ENCODE measurements at regions not wholly inside any gene's neighbourhood (a gene's known extent, or its start where the extent isn't known, plus 50 kb on each side); places are given as distances from the start of the nearest gene placed in this dataset.
"Not testable (repeated sequence)": the region's sequence is repeated elsewhere in the genome, so short reads cannot be mapped to it uniquely, and the experiment has no call there.

DNA sequence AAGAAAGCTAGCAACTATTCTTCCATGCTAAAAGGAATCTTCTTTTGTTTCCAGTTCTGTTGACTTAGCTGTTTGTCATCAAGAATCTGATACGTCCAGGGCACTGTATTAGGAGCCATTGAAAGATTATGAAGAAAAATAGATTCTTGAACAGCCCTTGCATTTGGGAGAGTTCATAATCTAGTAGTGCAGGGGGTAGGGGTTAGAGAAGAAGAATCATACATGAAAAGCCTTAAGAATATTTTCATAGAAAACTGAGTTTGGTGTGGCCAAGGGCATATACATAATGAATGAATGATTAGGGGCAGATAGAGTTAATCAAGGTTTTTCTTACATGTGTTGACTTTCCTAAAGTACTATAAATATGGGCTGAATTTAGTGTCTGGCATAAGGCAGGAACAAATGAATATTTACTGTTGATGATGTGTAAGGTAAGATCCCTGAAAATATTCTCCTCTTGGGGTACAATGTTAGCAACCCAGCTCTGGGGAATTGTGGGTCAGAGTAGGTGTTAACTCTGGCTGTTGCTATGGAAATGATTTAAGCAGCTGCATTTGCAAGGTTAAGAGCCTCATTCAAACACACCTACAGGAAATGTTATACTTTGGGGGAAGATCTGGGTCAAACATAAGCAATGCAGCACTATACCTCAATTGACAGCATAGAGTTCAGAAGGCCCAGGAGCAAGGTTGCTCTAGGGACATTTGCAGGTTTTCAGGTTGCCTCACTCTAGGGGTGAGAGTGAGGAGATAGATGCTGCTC, 667.3 kb upstream of the CITED2 start:
- in situ Hi-C loops (cut with MboI; ENCODE audit: low sequenced_read_pairs), result no loop called here

GRCh38 chr6:140041056-140041455, 666.6 kb upstream of the CITED2 start:
- in situ Hi-C loops (cut with MboI; ENCODE audit: low sequenced_read_pairs), result no loop called here

GRCh38 chr6:140040396-140040795, 665.9 kb upstream of the CITED2 start:
- in situ Hi-C loops (cut with MboI; ENCODE audit: low sequenced_read_pairs), result no loop called here

DNA sequence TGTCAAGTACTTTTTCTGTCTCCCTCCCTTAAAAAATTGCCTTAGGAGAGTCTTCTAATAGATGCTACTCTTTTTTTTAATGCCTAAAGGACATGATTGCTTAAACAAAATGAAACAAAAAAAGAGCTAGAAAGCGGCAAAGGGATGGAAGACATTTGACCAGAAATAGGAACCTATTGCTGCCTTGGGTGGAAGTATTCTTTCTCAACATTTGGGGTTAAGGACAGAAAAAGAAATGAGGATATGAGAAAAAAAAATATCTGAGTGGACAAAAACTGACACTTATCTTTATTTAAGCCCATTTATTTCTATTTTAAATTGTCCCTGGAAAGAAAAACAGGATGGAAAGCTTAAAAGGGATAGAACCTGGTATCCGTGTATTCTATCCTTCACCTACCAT, 664.9 kb upstream of the CITED2 start:
- in situ Hi-C loops (cut with MboI; ENCODE audit: low sequenced_read_pairs), result no loop called here

DNA sequence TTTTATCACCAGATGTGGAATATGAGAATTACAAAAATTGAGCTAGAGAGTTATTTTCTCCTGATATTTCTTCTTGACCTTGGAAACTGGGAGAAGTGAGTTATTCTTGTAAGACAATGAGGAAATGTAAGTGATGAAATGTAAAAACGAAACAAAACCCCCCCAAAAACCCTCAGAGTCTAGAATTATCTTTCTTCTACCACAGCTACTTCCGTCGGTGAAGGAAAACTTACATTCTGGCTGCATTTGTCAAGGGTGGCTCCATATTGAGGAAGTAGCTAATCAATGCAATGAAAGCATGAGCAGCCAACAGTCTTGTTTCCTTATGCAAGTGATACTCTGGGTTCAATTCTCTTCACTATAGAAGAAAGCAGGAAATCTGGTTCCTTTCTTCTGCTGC, 661.7 kb upstream of the CITED2 start:
- in situ Hi-C loops (cut with MboI; ENCODE audit: low sequenced_read_pairs), result no loop called here

DNA sequence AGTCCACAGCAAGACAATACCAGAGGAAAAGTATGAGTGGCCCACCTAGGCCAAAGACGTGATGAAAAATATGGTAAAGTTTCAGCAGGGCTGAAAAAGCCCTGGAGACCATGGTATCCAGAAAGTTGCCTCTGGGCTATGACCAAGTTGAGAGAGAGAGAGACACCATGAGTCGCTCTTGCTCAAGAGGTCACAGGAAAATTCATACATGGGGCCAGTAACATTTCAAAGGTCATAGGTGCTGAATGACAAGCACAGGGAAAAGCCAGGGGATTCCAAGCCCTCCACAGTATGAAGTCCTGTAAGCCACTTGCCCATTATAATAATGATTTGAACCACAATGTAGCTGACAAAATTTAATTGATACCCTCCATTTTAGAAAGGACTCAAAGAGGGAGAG, 657.7 kb upstream of the CITED2 start:
- in situ Hi-C loops (cut with MboI; ENCODE audit: low sequenced_read_pairs), result no loop called here

DNA sequence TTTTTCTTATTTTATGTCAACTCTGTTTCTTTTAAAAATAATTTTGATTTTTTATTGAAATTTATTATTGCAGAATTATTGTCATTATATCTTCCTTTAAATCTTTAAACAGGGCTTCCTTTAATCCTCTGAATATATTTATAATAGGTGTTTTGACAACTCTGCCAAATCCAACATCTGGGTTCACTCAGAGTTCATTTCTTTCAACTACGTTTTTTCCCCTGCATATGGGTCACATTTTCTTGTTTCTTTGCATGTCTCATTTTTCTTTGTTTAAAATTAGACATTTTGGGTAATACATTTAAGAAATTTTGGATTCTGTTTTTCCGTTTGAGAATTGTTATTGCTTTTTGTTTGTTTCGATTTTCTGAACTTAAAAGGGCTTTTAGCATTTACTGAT, 655.1 kb upstream of the CITED2 start:
- in situ Hi-C loops (cut with MboI; ENCODE audit: low sequenced_read_pairs), result no loop called here

- in situ Hi-C loops (cut with MboI; ENCODE audit: low sequenced_read_pairs), result no loop called here
Observed at GRCh38 chr6:140027219-140027618, 652.8 kb upstream of the CITED2 start.

DNA sequence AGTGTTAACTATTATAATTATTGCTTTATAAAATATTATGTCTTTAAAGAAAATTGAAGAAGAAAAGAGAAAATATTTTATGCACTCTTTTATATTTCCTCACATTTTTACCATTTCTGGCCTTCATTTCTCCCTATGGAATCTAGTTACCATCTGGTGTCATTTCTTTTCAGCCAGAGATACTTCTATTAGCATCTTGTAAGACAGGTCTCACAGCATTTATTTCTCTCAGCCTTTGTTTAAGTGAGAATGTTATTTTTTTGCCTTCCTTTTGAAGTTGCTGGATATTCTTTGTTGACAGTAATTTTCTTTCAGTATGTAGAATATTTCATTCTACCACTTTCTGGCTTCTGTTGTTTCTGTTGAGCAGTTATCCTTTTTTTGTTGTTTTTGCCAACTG, 652.1 kb upstream of the CITED2 start:
- in situ Hi-C loops (cut with MboI; ENCODE audit: low sequenced_read_pairs), result no loop called here

DNA sequence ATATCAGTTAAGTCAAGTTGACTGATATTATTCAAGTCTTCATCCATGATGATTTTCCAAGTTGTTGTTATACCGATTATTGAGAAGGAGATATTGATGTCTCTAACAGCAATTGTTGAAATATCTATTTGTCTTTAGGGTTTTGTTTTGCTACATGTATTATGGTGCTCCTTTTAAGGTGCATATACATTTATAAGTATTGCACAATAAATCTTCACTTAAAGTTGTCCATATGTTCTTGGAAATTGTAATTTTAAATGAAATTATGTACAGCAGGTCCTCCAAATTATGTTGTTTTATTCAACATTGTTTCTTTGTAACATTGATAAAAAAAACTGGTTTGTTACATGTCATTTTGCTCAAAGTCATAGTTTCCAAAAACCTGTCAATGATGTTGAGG, 650.7 kb upstream of the CITED2 start:
- in situ Hi-C loops (cut with MboI; ENCODE audit: low sequenced_read_pairs), result no loop called here

DNA sequence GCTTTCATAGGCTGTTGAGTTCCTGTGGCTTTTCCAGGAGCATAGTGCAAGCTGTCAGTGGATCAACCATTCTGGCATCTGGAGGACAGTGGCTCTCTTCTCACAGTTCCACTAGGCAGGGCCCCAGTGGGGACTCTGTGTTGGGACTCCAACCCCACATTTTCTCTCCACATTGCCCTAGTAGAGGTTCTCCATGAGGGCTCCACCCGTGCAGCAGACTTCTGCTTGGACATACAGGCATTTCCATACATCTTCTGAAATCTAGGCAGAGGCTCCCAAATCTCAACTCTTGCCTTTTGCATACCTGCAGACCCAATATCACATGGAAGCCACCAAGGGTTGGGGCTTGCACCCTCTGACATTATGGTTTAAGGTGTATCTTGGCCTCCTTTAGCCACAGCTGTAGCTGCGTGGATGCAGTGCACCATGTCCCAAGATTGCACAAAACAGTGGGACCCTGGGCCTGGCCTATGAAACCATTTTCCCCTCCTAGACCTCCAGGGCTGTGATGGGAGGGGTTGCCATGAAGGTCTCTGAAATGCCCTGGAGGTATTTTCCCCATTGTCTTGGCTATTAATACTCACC, 645.9 kb upstream of the CITED2 start:
- in situ Hi-C loops (cut with MboI; ENCODE audit: low sequenced_read_pairs), result no loop called here

DNA sequence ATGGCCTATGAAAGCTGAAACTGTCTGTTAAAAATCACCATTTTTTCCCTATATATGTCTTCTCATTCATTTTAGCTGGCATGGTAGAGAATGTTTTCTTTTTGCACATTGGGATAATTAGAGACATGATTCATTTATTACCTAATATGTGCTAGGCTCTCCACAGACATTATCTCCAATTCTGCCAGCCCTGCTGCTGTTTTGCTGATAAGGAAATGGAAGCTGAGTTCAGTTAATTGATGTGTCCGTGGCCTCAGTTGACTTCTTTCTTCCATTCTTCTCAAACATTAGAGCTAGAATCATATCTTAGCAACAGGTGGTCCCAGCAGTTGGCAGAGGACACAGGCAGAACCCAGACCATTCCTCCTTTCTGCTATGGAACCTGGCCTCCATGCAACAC, 644.1 kb upstream of the CITED2 start:
- in situ Hi-C loops (cut with MboI; ENCODE audit: low sequenced_read_pairs), result no loop called here

DNA sequence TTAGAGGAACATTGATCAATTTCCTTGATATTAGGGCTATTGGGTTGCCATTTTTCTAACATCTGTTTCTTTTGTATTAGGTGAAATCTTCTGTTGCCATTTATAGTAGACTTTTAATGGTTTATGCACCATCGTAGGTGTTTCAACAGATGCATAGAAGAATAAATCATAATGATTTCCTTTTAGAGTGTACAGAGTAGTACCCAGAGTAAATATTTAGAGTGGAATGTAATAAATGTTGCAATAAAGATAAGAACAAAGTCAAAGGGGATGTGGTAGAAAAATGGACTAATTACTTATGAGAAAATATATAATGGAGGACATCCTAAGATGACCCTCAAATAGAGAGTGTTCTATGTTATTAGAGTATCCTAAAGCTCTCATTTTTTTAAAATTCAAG, 643.0 kb upstream of the CITED2 start:
- in situ Hi-C loops (cut with MboI; ENCODE audit: low sequenced_read_pairs), result no loop called here

DNA sequence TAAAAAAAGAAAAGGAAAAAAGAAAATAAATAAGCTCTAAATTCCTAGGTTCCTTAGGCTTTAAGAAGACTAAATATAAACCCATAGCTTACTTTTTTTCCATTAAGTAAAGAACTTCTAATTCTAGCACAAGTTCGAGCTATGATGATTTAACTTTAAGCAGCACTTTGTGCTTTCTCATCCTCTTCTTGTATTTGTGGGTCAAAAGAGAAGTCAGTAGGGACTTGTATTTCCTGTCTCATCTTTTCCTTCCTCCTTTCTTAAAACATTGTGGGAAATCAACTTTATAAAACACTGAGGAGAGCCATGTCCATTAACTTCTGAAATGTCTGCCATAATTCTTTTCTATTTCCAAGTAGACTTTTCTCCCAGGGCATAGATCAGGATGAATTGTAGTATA, 637.7 kb upstream of the CITED2 start:
- in situ Hi-C loops (cut with MboI; ENCODE audit: low sequenced_read_pairs), result no loop called here

GRCh38 chr6:140011537-140011936, 637.1 kb upstream of the CITED2 start:
- in situ Hi-C loops (cut with MboI; ENCODE audit: low sequenced_read_pairs), result no loop called here

- in situ Hi-C loops (cut with MboI; ENCODE audit: low sequenced_read_pairs), result no loop called here
Observed at GRCh38 chr6:140009286-140009685, 634.8 kb upstream of the CITED2 start.

GRCh38 chr6:140007525-140007924, 633.1 kb upstream of the CITED2 start:
- in situ Hi-C loops (cut with MboI; ENCODE audit: low sequenced_read_pairs), result no loop called here

- in situ Hi-C loops (cut with MboI; ENCODE audit: low sequenced_read_pairs), result no loop called here
Observed at GRCh38 chr6:140003217-140003616, 628.8 kb upstream of the CITED2 start.

GRCh38 chr6:140002396-140003022, 628.1 kb upstream of the CITED2 start:
- in situ Hi-C loops (cut with MboI; ENCODE audit: low sequenced_read_pairs), result no loop called here

- in situ Hi-C loops (cut with MboI; ENCODE audit: low sequenced_read_pairs), result no loop called here
Observed at GRCh38 chr6:140001821-140002341, 627.4 kb upstream of the CITED2 start.

- in situ Hi-C loops (cut with MboI; ENCODE audit: low sequenced_read_pairs), result no loop called here
Observed at GRCh38 chr6:140001005-140001404, 626.6 kb upstream of the CITED2 start.

DNA sequence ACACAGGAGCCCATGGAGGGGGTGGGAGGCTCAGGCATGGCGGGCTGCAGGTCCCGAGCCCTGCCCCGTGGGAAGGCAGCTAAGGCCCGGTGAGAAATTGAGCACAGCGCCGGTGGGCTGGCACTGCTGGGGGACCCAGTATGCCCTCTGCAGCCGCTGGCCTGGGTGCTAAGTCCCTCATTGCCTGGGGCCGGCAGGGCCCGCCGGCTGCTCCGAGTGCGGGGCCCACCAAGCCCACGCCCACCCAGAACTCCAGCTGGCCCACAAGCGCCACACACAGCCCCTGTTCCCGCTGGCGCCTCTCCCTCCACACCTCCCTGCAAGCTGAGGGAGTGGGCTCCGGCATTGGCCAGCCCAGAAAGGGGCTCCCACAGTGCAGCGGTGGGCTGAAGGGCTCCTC, 625.2 kb upstream of the CITED2 start:
- in situ Hi-C loops (cut with MboI; ENCODE audit: low sequenced_read_pairs), result not testable (repeated sequence)
